Heart left ventricle (tissue), 16 donors: ENCODE measurements at regions not wholly inside any gene's neighbourhood (a gene's known extent, or its start where the extent isn't known, plus 50 kb on each side); places are given as distances from the start of the nearest gene placed in this dataset.

Experiments
- ATAC-seq, 4 donors: fragments of 200-7000 bp; cut with Tn5 transposase; one replicate each; pipeline ENCODE4 v1.9.1; 2020 to 2022; ENCODE audit warnings: moderate library complexity in 4 of 4, mild to moderate bottlenecking in 3 of 4, moderate number of reproducible peaks in 1 of 4
- DNase-seq, 5 donors: peaks; one replicate each; pipeline ENCODE4 v3.0.0-alpha.2; 2020
- H3K27ac ChIP-seq, 12 donors: fragments of 200-600 bp; sonication (generic) in 4 of 12; one replicate each; pipeline versions ENCODE4 v1.5.0 to v1.8.0; 2016 to 2022; ENCODE audit warnings: mild to moderate bottlenecking in 2 of 12
- H3K27me3 ChIP-seq, 9 donors: fragments of 200-600 bp; sonication (generic) in 2 of 9; one replicate each; pipeline versions ENCODE4 v1.5.1 to v1.8.0; 2016 to 2022; ENCODE audit warnings: mild to moderate bottlenecking in 3 of 9
- H3K36me3 ChIP-seq, 9 donors: fragments of 200-600 bp; sonication (generic) in 2 of 9; one replicate each; pipeline versions ENCODE4 v1.5.0 to v1.8.0; 2018 to 2022; ENCODE audit warnings: mild to moderate bottlenecking in 2 of 9
- H3K4me1 ChIP-seq, 12 donors: fragments of 200-600 bp; sonication (generic) in 4 of 12; one replicate each; pipeline versions ENCODE4 v1.5.0 to v1.8.0; 2016 to 2022; ENCODE audit warnings: mild to moderate bottlenecking in 3 of 12
- H3K4me3 ChIP-seq, 12 donors: fragments of 200-600 bp; sonication (generic) in 4 of 12; one replicate each; pipeline versions ENCODE4 v1.5.0 to v1.8.0; 2017 to 2022; ENCODE audit warnings: mild to moderate bottlenecking in 9 of 12, moderate library complexity in 4 of 12
- H3K9me3 ChIP-seq, 12 donors: fragments of 200-600 bp; sonication (generic) in 4 of 12; one replicate each; pipeline versions ENCODE4 v1.5.0 to v1.8.0; 2016 to 2022; ENCODE audit warnings: mild to moderate bottlenecking in 1 of 12
- POLR2A ChIP-seq, 2 donors: fragments of 450-650 bp; IDR thresholded peaks; one replicate each; pipeline ENCODE4 v1.6.1; 2017; ENCODE audit warnings: antibody characterized with exemption in 2 of 2, mild to moderate bottlenecking in 2 of 2, moderate library complexity in 2 of 2
- WGBS, 4 donors: extraction: QIAGEN DNeasy Blood & Tissue Kit in 2 of 4; methylation state at CpG; one replicate each; pipeline versions ENCODE4 v1.1.5 to v1.1.7; 2013 to 2018; 5-methylcytosine and 5-hydroxymethylcytosine counted together
- intact Hi-C, 10 donors: fragments of 100-400 bp; cut with DNase I; formaldehyde crosslinking; loops; one replicate each; pipeline versions ENCODE4 v1.11.1 to v1.14.2; 2022
- TF ChIP-seq, protein P1 (sequence below), 12 donors: fragments of 200-600 bp; sonication (generic) in 4 of 12; IDR thresholded peaks; one replicate each; pipeline versions ENCODE4 v1.5.0 to v1.8.0; 2018 to 2022; ENCODE audit warnings: antibody characterized with exemption in 12 of 12, mild to moderate bottlenecking in 5 of 12
- donor health status: ischemic (EF 13 %, LVEDD 7.1; RV severe dilation, severe dysfunction).
- donor health status: healthy with polysubstance abuse.
- donor health status: DM: no; HTN: yes; CAD: no.
- donor health status: DM: no; HTN: no; CAD: no.
- donor health status: ischemic (EF 25% LVEDD 6.9; RV normal size, moderate dysfunction).
- donor health status: ischemic (EF 25% LVEDD 5.7; RV mildly dilated, moderate dysfunction).
- donor health status: healthy.
- donor health status: DM: yes; HTN: yes; CAD: no.
- donor health status: ischemic (EF 35%, LVEDD 5.7; RV mildly dilated, moderate dysfunction).
- donor health status: nonischemic (EF 11% LVEDD 7.7; RV severe dilation, severe dysfunction).
- donor health status: DM: yes; HTN: yes; CAD: no.
- donor health status: PGD.
- donor health status: ischemic (EF 29% LVEDD 5.4; RV normal size, mild dysfunction).
- donor health status: nonischemic (EF 23%, LVEDD 6.1; RV moderate dilation, normal function).

DNA sequence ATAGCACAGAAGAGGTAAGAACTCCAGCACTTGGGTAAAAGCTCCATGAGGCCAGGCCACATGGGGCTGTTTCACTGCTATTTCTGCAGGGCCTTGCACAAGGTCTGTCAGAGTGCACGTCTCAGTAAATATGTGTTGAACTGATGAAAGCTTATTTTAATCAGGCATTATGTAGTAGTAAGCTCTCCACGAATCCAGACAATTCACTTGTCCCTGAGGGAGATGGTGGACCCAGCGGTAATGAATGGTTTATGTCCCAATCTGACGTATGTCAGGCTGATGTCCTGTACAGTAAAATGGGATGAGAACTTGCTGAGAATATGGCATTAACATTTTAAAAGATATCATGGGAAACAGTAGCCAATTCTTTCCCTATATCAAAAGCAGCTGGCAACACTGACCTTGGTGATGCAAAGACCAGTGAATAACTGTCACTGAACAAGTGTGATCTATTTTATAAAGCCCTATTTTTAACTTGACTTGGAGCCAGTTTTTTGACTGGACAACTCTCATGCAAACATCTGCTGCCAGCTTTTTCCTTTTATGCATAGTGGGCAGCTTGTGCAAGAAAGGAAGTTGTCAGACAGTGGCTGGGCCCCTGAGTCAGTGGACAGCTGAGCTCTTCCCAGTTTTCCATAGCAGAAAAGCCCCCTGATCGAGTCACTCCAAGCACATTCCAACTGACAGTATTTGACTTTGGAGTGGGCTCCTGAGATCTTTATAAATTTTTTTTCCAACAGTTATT is 519.8 kb upstream of the MDFIC2 start:
- H3K4me3 ChIP-seq: no peak overlapping the region
- WGBS, 4 donors: 31 to 41% (median 37%) methylated on average over 5 of the region's 5 CpGs
- ATAC-seq (peak; percentile 72 to 93 (median 89)), DNase-seq (peak in 4 of 5 donors; percentile 37 to 62 (median 53))
- peaks cover 0 to 26% (median 12%) of the 10 kb centered on the region in 12 donors for H3K4me1 ChIP-seq
- peak overlapping the region in 11 of 12 donors; percentile 63 to 88 (median 73) for H3K27ac ChIP-seq
- H3K9me3 ChIP-seq: no peaks in the 10 kb centered on the region
- no peak for TF ChIP-seq POLR2A (IDR thresholded peaks at IDR 0.05)
- TF ChIP-seq, protein P1, sequence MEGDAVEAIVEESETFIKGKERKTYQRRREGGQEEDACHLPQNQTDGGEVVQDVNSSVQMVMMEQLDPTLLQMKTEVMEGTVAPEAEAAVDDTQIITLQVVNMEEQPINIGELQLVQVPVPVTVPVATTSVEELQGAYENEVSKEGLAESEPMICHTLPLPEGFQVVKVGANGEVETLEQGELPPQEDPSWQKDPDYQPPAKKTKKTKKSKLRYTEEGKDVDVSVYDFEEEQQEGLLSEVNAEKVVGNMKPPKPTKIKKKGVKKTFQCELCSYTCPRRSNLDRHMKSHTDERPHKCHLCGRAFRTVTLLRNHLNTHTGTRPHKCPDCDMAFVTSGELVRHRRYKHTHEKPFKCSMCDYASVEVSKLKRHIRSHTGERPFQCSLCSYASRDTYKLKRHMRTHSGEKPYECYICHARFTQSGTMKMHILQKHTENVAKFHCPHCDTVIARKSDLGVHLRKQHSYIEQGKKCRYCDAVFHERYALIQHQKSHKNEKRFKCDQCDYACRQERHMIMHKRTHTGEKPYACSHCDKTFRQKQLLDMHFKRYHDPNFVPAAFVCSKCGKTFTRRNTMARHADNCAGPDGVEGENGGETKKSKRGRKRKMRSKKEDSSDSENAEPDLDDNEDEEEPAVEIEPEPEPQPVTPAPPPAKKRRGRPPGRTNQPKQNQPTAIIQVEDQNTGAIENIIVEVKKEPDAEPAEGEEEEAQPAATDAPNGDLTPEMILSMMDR (IDR thresholded peaks at IDR 0.05): no peak
- no peaks in the 10 kb centered on the region for H3K27me3 ChIP-seq
- intact Hi-C loops: no loop called here
- no peaks in the 10 kb centered on the region for H3K36me3 ChIP-seq

DNA sequence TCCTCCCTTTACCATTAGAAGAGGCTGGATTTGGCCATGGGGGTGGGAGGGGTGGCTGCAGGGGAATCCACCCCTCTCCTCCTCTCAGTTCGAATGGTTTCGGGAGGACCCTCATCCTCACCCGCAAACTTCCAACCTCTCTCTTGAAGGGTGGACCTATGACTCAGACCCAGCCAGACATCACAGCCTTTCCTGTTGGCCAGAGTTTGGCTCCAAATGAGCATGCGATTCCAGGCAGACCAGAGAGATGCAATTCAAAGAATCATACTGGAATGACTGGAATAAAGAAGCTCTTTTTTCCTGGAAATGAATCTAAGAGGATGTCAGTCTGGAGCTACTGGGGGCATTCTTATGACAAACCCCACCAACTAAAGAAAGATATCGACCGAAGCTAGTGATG is 516.7 kb upstream of the MDFIC2 start:
- DNase-seq: peak in 2 of 5 donors; percentile 27 to 53
- Histone ChIP-seq H3K4me1 (peaks cover 0 to 27% (median 12%) of the 10 kb centered on the region in 12 donors), H3K27ac (peak overlapping the region in 1 of 12 donors; percentile 43), H3K4me3 (no peak overlapping the region), H3K36me3 (no peaks in the 10 kb centered on the region), H3K27me3 (no peaks in the 10 kb centered on the region), H3K9me3 (peaks cover 0 to 8% (median 0%) of the 10 kb centered on the region in 12 donors)
- 48 to 58% (median 53%) methylated on average over 6 of the region's 6 CpGs for whole genome bisulfite sequencing, 4 donors
- ATAC-seq: peak in 3 of 4 donors; percentile 47 to 68 (median 63)
- TF ChIP-seq, protein P1 (IDR thresholded peaks at IDR 0.05): no peak
- no peak for TF ChIP-seq POLR2A (IDR thresholded peaks at IDR 0.05)
- intact Hi-C loops: no loop called here

DNA sequence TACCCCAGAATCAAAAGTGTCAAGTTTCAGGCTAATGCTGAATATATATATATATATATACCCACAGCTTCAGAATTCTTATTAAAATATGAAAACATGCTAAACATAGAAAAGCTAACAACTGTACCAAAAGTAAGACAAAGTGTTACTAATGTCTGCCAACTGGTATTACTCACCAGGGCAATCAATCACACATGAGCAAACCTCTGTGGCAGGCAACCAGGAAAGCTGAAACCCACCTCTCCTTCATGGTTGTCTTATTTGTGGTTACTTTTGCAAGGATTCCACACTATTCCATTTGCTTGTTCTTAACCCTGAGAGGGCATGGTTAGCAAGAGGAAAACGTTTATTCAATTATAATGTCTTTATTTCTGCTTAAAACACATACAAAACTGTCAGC is 512.3 kb upstream of the MDFIC2 start:
- DNase-seq (no peak), ATAC-seq (no peak)
- intact Hi-C loops: no loop called here
- H3K36me3 ChIP-seq: no peaks in the 10 kb centered on the region
- 72 to 82% (median 76%) methylated on average over 1 of the region's 1 CpG for WGBS, 4 donors
- no peak overlapping the region for H3K27ac ChIP-seq
- H3K4me1 ChIP-seq: peaks cover 0 to 15% (median 0%) of the 10 kb centered on the region in 12 donors
- no peak overlapping the region for H3K4me3 ChIP-seq
- peaks cover 0 to 8% (median 0%) of the 10 kb centered on the region in 12 donors for H3K9me3 ChIP-seq
- no peak for TF ChIP-seq POLR2A (IDR thresholded peaks at IDR 0.05)
- TF ChIP-seq, protein P1 (IDR thresholded peaks at IDR 0.05): no peak
- H3K27me3 ChIP-seq: no peaks in the 10 kb centered on the region

DNA sequence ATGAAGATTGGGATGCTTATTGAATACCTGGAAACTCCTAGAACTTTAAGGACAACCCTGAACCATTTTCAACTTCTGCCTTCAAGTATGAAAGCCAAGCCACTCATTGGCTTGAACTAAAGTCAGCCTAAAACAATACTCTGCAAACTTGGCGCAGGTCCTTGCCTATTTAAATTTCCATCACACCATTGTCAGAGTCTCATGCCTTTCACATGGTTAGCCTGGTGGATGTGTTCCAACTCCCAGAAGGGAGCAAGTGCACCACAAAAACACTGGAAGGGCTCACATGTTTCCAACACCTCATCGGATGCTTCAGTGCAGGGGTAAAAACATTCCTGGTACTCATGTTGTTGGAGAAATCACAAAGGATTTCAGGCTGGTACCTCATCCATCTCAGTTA is 511.6 kb upstream of the MDFIC2 start:
- peak in 2 of 5 donors; percentile 20 to 42 for DNase-seq
- no peaks in the 10 kb centered on the region for H3K36me3 ChIP-seq
- TF ChIP-seq, protein P1 (IDR thresholded peaks at IDR 0.05): no peak
- TF ChIP-seq POLR2A (IDR thresholded peaks at IDR 0.05): no peak
- no peak overlapping the region for H3K4me3 ChIP-seq
- 51 to 66% (median 63%) methylated on average over 2 of the region's 2 CpGs for WGBS, 4 donors
- H3K27ac ChIP-seq: no peak overlapping the region
- intact Hi-C loops: no loop called here
- peaks cover 0 to 15% (median 0%) of the 10 kb centered on the region in 12 donors for H3K4me1 ChIP-seq
- H3K27me3 ChIP-seq: no peaks in the 10 kb centered on the region
- H3K9me3 ChIP-seq: peaks cover 0 to 8% (median 0%) of the 10 kb centered on the region in 12 donors
- peak in 3 of 4 donors; percentile 28 to 33 (median 32) for ATAC-seq
